Nephron progenitor cell (in vitro differentiated cells): ENCODE measurements at regions not wholly inside any gene's neighbourhood (a gene's known extent, or its start where the extent isn't known, plus 50 kb on each side); places are given as distances from the start of the nearest gene placed in this dataset.
"Not testable (repeated sequence)": the region's sequence is repeated elsewhere in the genome, so short reads cannot be mapped to it uniquely, and the experiment has no call there.

Source experiments
- DNase-seq: peaks from one replicate; pipeline ENCODE4 v3.0.0; 2021
- H3K27ac Mint-ChIP-seq: 2 replicates; pipeline ENCODE4 v1.8.0; 2021; ENCODE audit warnings: mild to moderate bottlenecking, moderate library complexity, mixed read lengths
- H3K27me3 Mint-ChIP-seq: 2 replicates; pipeline ENCODE4 v1.8.0; 2021; ENCODE audit warnings: mild to moderate bottlenecking, low read depth, mixed read lengths; ENCODE audit not compliant: poor library complexity
- H3K36me3 Mint-ChIP-seq: 2 replicates; pipeline ENCODE4 v1.8.0; 2021; ENCODE audit warnings: low read depth, mixed read lengths
- H3K4me1 Mint-ChIP-seq: 2 replicates; pipeline ENCODE4 v1.8.0; 2021; ENCODE audit warnings: mixed read lengths
- H3K4me3 Mint-ChIP-seq: 2 replicates; pipeline ENCODE4 v1.8.0; 2021; ENCODE audit warnings: mild to moderate bottlenecking, moderate library complexity, mixed read lengths
- H3K9me3 Mint-ChIP-seq: 2 replicates; pipeline ENCODE4 v1.8.0; 2021; ENCODE audit warnings: mild to moderate bottlenecking, moderate library complexity, mixed read lengths
- TF ChIP-seq, protein P1 (sequence below): fragments of 200-600 bp; sonication (generic); IDR thresholded peaks from 2 replicates; pipeline ENCODE4 v1.5.0; 2021; ENCODE audit warnings: antibody characterized with exemption

DNA sequence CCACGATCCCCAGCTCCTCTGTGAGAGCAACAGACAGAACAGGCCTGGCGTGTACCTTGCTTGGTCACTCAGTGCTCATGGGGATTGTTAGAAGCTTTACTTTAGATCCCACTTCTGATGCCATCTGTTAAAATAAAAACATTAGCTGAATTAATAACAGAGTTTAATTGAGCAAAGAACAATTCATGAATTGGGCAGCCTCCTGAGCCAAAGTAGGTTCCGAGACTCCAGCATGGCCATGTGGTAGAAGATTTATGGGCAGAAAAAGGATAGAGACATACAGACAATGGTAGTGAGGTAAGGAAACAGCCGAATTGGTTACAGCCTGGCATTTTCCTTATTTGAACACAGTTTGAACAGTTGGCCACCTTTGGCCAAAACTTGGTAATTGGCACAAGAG is 223.9 kb upstream of the TRPC4 start:
- TF ChIP-seq, protein P1, sequence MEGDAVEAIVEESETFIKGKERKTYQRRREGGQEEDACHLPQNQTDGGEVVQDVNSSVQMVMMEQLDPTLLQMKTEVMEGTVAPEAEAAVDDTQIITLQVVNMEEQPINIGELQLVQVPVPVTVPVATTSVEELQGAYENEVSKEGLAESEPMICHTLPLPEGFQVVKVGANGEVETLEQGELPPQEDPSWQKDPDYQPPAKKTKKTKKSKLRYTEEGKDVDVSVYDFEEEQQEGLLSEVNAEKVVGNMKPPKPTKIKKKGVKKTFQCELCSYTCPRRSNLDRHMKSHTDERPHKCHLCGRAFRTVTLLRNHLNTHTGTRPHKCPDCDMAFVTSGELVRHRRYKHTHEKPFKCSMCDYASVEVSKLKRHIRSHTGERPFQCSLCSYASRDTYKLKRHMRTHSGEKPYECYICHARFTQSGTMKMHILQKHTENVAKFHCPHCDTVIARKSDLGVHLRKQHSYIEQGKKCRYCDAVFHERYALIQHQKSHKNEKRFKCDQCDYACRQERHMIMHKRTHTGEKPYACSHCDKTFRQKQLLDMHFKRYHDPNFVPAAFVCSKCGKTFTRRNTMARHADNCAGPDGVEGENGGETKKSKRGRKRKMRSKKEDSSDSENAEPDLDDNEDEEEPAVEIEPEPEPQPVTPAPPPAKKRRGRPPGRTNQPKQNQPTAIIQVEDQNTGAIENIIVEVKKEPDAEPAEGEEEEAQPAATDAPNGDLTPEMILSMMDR: no peak
- Mint-ChIP-seq H3K27me3 (no peaks in the 10 kb centered on the region), H3K4me1 (no peaks in the 10 kb centered on the region), H3K9me3 (peaks cover 7% of the 10 kb centered on the region), H3K27ac (no peak overlapping the region), H3K36me3 (no peaks in the 10 kb centered on the region), H3K4me3 (no peak overlapping the region)
- no peak for DNase-seq

DNA sequence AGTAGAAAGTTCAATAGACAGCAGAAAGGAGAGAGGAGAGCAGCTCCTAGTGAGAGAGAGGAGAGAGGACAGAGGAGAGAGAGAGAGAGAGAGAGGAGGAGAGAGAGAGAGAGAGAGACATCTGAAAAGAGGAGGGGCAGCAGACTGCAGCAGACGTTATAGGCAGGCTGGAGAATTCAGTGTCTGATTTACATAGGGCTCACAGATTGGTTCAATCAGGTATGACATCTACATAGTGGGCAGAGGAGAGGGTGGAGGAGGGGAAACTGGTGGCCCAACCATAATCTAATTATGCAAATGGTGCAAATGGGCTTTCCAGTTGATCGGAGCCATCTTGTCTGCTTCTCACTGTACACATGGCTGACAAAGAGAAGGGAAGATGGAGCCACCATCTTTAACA is 221.3 kb upstream of the TRPC4 start:
- H3K4me1 Mint-ChIP-seq: no peaks in the 10 kb centered on the region
- TF ChIP-seq, protein P1: no peak
- no peak for DNase-seq
- H3K9me3 Mint-ChIP-seq: peaks cover 13% of the 10 kb centered on the region
- H3K4me3 Mint-ChIP-seq: no peak overlapping the region
- no peaks in the 10 kb centered on the region for H3K27me3 Mint-ChIP-seq
- H3K36me3 Mint-ChIP-seq: no peaks in the 10 kb centered on the region
- H3K27ac Mint-ChIP-seq: peak overlapping the region; percentile 27

DNA sequence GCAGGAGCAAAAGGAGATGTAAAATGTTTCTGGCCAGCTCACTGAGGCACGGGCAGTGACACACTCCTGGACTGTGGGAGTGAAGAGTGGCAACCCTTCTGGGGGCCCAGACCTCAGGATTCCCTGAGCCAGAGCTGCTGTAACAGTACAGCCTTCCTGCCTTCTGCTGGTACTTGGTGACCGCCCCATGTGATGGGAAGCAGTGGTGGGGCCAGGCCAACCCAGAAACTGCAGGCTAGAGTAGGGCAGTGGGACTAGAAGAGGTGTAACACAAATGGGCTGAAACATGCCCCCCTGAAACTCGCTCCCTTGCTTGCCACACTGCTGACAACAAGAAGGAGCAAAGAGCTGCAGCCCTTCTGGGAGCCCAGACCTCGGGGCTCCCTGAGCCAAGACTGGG is 217.1 kb upstream of the TRPC4 start:
- no peaks in the 10 kb centered on the region for H3K4me1 Mint-ChIP-seq
- TF ChIP-seq, protein P1: no peak
- no peaks in the 10 kb centered on the region for H3K27me3 Mint-ChIP-seq
- no peak overlapping the region for H3K4me3 Mint-ChIP-seq
- no peak overlapping the region for H3K27ac Mint-ChIP-seq
- DNase-seq: no peak
- H3K9me3 Mint-ChIP-seq: peaks cover 5% of the 10 kb centered on the region
- H3K36me3 Mint-ChIP-seq: no peaks in the 10 kb centered on the region

DNA sequence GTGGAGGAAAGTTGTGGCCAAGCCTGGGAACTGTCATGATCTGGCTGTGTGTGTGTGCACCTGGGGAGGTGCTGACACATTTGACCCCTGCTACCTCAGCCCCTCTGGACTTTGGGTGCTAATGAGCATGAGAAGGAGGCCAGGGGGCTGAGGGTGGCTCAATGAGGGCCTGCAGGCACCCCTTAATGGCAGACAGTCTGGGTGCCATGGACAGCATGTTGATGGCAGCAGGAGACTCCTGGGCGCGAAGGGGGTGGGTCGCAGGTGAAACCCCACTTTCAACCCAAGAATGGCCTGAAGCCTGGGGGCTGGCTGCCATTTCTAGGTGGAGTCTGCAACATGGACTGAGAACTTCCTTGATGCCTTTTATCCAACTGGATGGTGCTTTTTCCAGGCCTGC is 216.4 kb upstream of the TRPC4 start:
- Mint-ChIP-seq H3K27me3 (no peaks in the 10 kb centered on the region), H3K4me1 (no peaks in the 10 kb centered on the region), H3K27ac (no peak overlapping the region), H3K36me3 (no peaks in the 10 kb centered on the region), H3K9me3 (peaks cover 5% of the 10 kb centered on the region), H3K4me3 (no peak overlapping the region)
- no peak for DNase-seq
- TF ChIP-seq, protein P1: no peak

DNA sequence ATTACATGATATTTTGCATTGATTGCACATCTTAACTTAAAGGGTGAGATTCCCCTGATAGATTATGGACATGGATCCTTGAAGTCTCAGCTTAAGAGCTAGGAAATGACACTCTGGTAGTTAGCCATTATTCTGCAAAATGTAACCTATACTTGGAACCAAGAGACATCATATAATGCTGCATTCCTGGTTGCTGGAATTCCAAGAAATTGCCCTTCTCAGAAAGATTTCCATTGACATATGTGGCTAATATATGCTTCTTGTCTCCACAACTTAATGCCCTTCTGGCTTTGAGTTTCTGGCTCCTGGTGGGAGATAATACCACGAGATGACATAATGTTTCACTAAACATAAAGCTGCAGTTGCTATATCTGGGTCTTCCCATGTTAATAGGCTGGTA is 204.4 kb upstream of the TRPC4 start:
- Mint-ChIP-seq H3K4me3 (no peak overlapping the region), H3K36me3 (no peaks in the 10 kb centered on the region), H3K9me3 (peaks cover 4% of the 10 kb centered on the region), H3K4me1 (no peaks in the 10 kb centered on the region), H3K27me3 (no peaks in the 10 kb centered on the region), H3K27ac (no peak overlapping the region)
- TF ChIP-seq, protein P1: no peak
- DNase-seq: no peak

DNA sequence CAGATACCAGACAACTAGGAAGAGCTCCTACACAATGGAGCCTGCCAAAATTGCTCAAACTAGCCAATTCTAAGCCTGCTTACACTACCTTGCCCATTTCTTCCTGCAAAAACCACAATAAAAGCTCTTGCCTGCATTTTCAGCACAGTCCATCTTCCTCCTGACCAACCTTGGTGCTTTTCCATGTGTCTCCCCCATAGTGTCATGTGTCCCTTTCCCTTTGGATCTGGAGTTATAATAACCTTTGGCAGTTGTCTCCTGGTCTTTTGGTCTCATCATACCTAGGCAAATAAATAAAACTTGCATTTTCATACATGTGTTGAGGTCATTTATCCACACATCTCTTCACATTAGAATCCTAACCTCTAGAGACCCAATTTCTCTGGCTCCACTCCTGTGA is 203.1 kb upstream of the TRPC4 start:
- Mint-ChIP-seq H3K27ac (no peak overlapping the region), H3K36me3 (no peaks in the 10 kb centered on the region), H3K9me3 (peaks cover 8% of the 10 kb centered on the region), H3K4me3 (no peak overlapping the region), H3K27me3 (no peaks in the 10 kb centered on the region), H3K4me1 (no peaks in the 10 kb centered on the region)
- DNase-seq: no peak
- TF ChIP-seq, protein P1: no peak

DNA sequence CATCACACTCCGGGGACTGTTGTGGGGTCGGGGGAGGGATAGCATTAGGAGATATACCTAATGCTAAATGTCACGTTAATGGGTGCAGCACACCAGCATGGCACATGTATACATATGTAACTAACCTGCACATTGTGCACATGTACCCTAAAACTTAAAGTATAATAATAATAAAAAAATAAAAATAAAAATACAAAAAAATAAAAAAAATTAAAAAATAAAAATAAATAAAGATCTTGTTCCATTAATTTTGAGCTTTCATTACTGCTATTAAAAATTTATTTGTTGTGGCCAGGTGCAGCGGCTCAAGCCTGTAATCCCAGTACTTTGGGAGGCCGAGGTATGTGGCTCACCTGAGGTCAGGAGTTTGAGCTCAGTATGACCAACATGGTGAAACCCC is 201.8 kb upstream of the TRPC4 start:
- H3K4me3 Mint-ChIP-seq, H3K27me3 Mint-ChIP-seq, H3K4me1 Mint-ChIP-seq, H3K36me3 Mint-ChIP-seq, DNase-seq, H3K27ac Mint-ChIP-seq: not testable (repeated sequence)
- H3K9me3 Mint-ChIP-seq: peaks cover 16% of the 10 kb centered on the region
